Glomerular visceral epithelial cell (primary cell): ENCODE measurements at regions not wholly inside any gene's neighbourhood (a gene's known extent, or its start where the extent isn't known, plus 50 kb on each side); places are given as distances from the start of the nearest gene placed in this dataset.
"Not testable (repeated sequence)": the region's sequence is repeated elsewhere in the genome, so short reads cannot be mapped to it uniquely, and the experiment has no call there.

Experiments used
- DNase-seq: peaks from one replicate; pipeline ENCODE4 v3.0.0-alpha.2; 2016; ENCODE audit errors: extremely low spot score

GRCh38 chr1:38746941-38747600 is 112.5 kb downstream of the RRAGC start:
- no peak for DNase-seq

GRCh38 chr1:38746402-38746935 is 113.1 kb downstream of the RRAGC start:
- no peak for DNase-seq

- no peak for DNase-seq
Observed at GRCh38 chr1:38745476-38746401, 113.8 kb downstream of the RRAGC start.

- no peak for DNase-seq
Observed at GRCh38 chr1:38744452-38745350, 114.9 kb downstream of the RRAGC start.

- no peak for DNase-seq
Observed at GRCh38 chr1:38743184-38743583, 116.4 kb downstream of the RRAGC start.

GRCh38 chr1:38741341-38741740 is 118.2 kb downstream of the RRAGC start:
- no peak for DNase-seq

- DNase-seq: no peak
Observed at GRCh38 chr1:38740487-38740886, 119.1 kb downstream of the RRAGC start.

GRCh38 chr1:38738207-38738606 is 121.4 kb downstream of the RRAGC start:
- no peak for DNase-seq

GRCh38 chr1:38736399-38736798 is 123.2 kb downstream of the RRAGC start:
- DNase-seq: no peak

GRCh38 chr1:38735651-38736161 is 123.9 kb downstream of the RRAGC start:
- peak; percentile 7 for DNase-seq

- DNase-seq: no peak
Observed at GRCh38 chr1:38733761-38734160, 125.8 kb downstream of the RRAGC start.

- no peak for DNase-seq
Observed at GRCh38 chr1:38730511-38731397, 128.8 kb downstream of the RRAGC start.

GRCh38 chr1:38728585-38728908 is 131.0 kb downstream of the RRAGC start:
- no peak for DNase-seq

- peak; percentile 36 for DNase-seq
Observed at GRCh38 chr1:38727684-38728584, 131.6 kb downstream of the RRAGC start.

GRCh38 chr1:38725321-38725961 is 134.1 kb downstream of the RRAGC start:
- not testable (repeated sequence) for DNase-seq

GRCh38 chr1:38724160-38725131 is 135.1 kb downstream of the RRAGC start:
- no peak for DNase-seq

GRCh38 chr1:38721816-38722215 is 137.8 kb downstream of the RRAGC start:
- DNase-seq: no peak

- DNase-seq: no peak
Observed at GRCh38 chr1:38719880-38720279, 139.7 kb downstream of the RRAGC start.
